HG03196 (cell line): ENCODE measurements at regions not wholly inside any gene's neighbourhood (a gene's known extent, or its start where the extent isn't known, plus 50 kb on each side); places are given as distances from the start of the nearest gene placed in this dataset.

Experiments used
- ATAC-seq: cut with Tn5 transposase; IDR thresholded peaks from one replicate; pipeline ENCODE4 v1.9.1; 2021; ENCODE audit not compliant: unreplicated experiment

DNA sequence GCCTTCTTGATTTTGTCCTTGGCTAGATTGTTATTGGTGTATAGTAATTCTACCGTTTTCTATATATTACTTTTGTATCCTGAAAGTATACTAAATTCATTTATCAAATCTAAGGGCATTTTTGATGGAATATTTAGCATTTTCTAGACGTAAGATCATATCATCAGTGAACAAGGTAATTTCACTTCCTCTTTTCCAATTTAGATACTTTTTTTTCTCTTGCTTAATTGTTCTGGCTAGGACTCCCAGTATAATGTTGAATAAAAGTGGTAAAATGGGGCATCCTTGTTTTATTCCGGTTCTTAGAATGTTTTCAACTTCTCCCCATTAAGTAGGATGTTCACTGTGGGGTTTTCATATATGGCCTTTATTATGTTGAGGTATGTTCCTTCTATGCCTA lies 260.7 kb downstream of the POLR1F start:
- ATAC-seq: no peak

- no peak for ATAC-seq
Observed at GRCh38 chr7:19442016-19442785, 266.6 kb downstream of the POLR1F start.

GRCh38 chr7:19439517-19439916 lies 269.3 kb downstream of the POLR1F start:
- ATAC-seq: no peak

DNA sequence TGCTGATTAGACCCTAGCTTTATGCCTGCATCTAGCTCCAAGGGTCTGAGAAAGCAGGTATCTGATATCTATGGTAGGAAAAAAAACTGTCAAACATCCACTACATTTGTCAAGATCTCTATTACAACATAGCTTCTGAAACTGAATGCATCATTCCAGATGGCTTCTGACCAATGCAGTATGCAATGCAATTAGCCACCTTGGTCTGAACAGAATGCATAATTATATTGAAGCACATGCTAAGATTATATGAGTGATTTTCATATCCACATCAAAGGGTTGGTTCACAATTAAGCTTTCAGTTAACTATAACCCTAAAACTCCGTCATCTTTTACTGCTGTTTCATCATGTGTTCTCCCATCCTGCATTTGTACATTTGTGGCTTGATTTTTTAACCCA lies 271.4 kb downstream of the POLR1F start:
- ATAC-seq: no peak

DNA sequence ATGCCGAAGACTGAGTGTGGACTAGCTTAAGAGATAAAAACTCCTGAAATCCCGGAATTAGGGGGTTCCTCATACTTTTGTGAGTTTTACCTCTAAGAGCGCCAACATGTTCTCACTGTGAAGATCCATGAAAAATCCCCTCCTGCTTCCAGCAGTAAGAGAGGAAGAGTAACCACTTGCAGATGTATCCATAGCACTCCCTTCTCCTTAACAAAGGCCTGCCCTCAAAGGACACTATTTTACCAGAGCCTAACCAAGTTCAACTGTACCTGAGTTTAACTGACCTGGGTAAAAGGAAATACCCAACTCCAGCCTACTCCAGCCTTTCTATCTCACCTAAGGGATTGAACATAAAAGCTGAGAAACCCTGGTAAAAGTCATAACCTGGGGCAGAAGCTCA lies 280.9 kb downstream of the POLR1F start:
- no peak for ATAC-seq

- no peak for ATAC-seq
Observed at GRCh38 chr7:19421861-19422260, 276.6 kb upstream of the FERD3L start.

GRCh38 chr7:19417231-19417630 lies 272.0 kb upstream of the FERD3L start:
- ATAC-seq: no peak

DNA sequence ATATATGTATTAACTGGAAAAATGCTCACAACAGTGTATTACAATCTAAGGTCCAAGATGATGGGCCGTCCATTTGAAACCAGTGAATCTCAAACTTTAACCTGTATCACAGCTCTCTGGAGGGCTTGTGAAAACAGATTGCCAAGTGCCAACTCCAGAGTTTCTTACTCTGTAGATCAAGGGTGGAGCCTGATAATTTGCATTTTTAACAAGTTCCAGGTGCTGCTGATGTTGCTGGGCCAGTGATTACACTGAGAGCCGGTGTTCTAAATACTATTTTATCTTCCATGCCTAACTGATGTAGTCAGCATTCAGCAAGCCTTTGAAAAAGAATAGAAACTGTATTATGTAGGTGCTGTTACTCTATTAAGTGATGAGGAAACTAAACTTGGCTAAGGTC lies 269.9 kb upstream of the FERD3L start:
- ATAC-seq: no peak

GRCh38 chr7:19413443-19413965 lies 268.3 kb upstream of the FERD3L start:
- no peak for ATAC-seq

DNA sequence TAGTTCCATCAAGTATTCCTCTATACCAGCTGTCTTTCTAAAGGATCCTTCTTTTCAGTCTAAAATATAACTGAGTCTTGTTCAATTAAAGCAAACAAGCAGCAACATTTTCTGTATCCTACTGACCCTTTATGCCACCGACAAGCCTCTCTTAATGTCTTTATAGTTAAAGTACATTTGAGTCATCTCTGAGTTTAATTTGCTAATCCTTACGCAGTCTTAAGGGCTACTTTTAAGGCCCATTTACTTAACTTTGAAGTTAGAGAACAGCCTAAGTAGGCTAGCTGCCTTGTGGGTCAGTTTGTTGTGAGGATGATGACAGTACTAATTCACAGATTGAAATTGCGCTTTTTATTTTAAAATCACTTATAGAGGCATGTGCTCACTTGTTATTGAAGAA lies 265.5 kb upstream of the FERD3L start:
- no peak for ATAC-seq

- ATAC-seq: no peak
Observed at GRCh38 chr7:19410106-19410505, 264.9 kb upstream of the FERD3L start.

- no peak for ATAC-seq
Observed at GRCh38 chr7:19408706-19409220, 263.5 kb upstream of the FERD3L start.

- no peak for ATAC-seq
Observed at GRCh38 chr7:19407270-19407669, 262.0 kb upstream of the FERD3L start.

- no peak for ATAC-seq
Observed at GRCh38 chr7:19405541-19405940, 260.3 kb upstream of the FERD3L start.

- no peak for ATAC-seq
Observed at GRCh38 chr7:19404912-19405329, 259.7 kb upstream of the FERD3L start.

- ATAC-seq: no peak
Observed at GRCh38 chr7:19403691-19404090, 258.5 kb upstream of the FERD3L start.

DNA sequence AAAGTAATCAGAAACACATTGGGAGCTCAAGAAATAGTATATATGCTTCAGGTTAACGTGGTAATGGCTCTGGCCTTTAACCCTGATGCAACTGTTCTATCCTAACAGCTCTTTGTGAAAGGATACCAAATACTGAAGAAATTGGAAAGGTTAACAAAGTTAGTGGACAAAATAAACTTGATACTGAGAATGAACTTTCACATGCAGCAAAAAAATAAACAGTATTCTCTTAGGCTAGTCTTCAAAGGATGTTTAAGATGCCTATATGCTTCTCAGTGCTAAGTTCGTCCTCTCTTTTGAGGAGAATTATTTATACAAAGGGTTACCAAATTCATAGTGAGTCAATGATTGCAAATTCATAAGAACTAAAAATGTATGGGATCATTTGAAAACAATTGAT lies 256.2 kb upstream of the FERD3L start:
- no peak for ATAC-seq

GRCh38 chr7:19400758-19401254 lies 255.6 kb upstream of the FERD3L start:
- ATAC-seq: no peak

- peak; percentile 95 for ATAC-seq
Observed at GRCh38 chr7:19397911-19398310, 252.7 kb upstream of the FERD3L start.

- ATAC-seq: no peak
Observed at GRCh38 chr7:19392246-19392645, 247.0 kb upstream of the FERD3L start.

DNA sequence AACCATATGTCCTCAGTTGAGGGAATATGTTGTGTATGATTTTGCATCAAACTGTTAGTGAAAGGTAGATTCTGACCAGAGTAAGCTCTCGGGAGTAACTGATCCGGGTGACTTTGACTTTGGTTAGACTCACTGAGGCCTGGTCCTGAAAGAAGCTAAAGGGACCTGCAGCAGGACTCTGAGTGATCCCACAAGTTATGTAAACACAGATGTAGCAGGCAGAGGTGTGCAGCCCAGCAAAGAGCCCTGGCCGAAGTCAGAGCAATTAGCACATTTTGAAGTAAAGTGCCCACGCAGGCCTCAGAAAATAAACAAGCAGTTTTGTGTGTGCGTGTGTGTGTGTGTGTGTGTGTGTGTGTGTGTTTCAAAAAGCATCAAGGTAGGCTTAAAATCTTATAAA lies 245.6 kb upstream of the FERD3L start:
- no peak for ATAC-seq

DNA sequence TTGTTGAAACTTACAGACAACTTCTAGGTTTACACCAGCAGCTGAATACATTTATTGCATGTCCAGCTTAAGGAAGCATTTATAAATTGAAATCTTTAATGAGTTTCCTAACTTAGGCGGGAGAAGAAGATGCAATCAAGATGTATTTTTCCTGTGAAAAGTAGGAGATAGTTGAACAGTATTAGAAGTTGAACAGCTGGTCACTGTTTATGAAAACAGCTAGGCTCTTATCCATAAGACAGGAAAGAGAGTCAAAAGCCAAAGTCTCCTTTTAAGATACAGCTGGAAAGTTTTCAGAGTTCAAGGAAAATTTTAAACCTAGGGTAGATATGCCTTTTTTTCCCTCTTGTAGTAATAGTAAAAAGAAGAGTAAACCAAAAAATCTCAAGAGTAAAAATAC lies 236.1 kb upstream of the FERD3L start:
- no peak for ATAC-seq

DNA sequence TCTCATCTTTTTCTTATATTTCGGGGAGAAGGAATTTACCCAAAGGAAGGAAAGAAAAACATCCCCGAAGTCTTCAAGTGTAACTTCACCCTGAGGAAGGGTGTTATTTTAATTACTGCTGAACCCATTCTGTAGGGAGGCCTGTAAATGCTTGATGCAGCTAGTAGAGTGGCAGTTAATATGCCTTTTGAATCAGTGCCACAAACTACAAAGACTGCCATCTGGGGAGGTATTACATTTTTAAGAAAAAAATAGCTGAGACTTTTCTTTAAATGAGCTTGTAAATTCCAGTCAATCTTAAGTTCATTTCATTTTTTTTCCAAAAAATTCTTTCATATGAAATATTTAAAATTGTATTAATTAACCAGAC lies 233.1 kb upstream of the FERD3L start:
- no peak for ATAC-seq
